Adrenal gland (tissue), 9 donors: ENCODE measurements at regions not wholly inside any gene's neighbourhood (a gene's known extent, or its start where the extent isn't known, plus 50 kb on each side); places are given as distances from the start of the nearest gene placed in this dataset.
"Not testable (repeated sequence)": the region's sequence is repeated elsewhere in the genome, so short reads cannot be mapped to it uniquely, and the experiment has no call there.

Experiments used
- DNase-seq, 7 donors: peaks; one replicate each; pipeline ENCODE4 v3.0.0-alpha.2; 2019 to 2020
- H3K27ac ChIP-seq, 5 donors: fragments of 200-600 bp; sonication (generic) in 4 of 5; 1 replicate in 3 of 5; 2 replicates in 2 of 5; pipeline versions ENCODE4 v1.5.1 to v1.8.0; 2016 to 2020; ENCODE audit warnings: mild to moderate bottlenecking in 1 of 5
- H3K27me3 ChIP-seq: fragments of 200-600 bp; 2 replicates; pipeline ENCODE4 v1.8.0; 2021
- H3K36me3 ChIP-seq, 2 donors: fragments of 200-600 bp; replicated peaks in 1 of 2; 1 replicate in 1 of 2; 2 replicates in 1 of 2; pipeline versions ENCODE4 v1.5.1 to v1.8.0; 2018 to 2022
- H3K4me1 ChIP-seq, 2 donors: fragments of 200-600 bp; replicated peaks in 1 of 2; 1 replicate in 1 of 2; 2 replicates in 1 of 2; pipeline versions ENCODE4 v1.5.1 to v1.8.0; 2018 to 2021
- H3K4me3 ChIP-seq, 4 donors: fragments of 200-600 bp; sonication (generic) in 3 of 4; one replicate each; pipeline ENCODE4 v1.5.1; 2016 to 2018
- H3K9me3 ChIP-seq, 3 donors: fragments of 200-600 bp; sonication (generic) in 1 of 3; replicated peaks in 1 of 3; 1 replicate in 2 of 3; 2 replicates in 1 of 3; pipeline versions ENCODE4 v1.5.1 to v1.8.0; 2016 to 2021
- CTCF ChIP-seq, 6 experiments: fragments of 450-650 bp in 4 of 6; fragments of 200-600 bp in 2 of 6; sonication (generic) in 1 of 6; IDR thresholded peaks; 1 replicate in 5 of 6; 2 replicates in 1 of 6; pipeline versions ENCODE4 v1.5.1 to v1.8.0; 2016 to 2021; ENCODE audit warnings: antibody characterized with exemption in 6 of 6, mild to moderate bottlenecking in 2 of 6, moderate library complexity in 1 of 6
- POLR2A ChIP-seq, 2 donors: fragments of 450-650 bp; IDR thresholded peaks; one replicate each; pipeline ENCODE4 v1.6.1; 2017; ENCODE audit warnings: antibody characterized with exemption in 2 of 2, mild to moderate bottlenecking in 2 of 2, moderate library complexity in 1 of 2
- WGBS, 4 donors: extraction: QIAGEN DNeasy Blood & Tissue Kit in 2 of 4; methylation state at CpG; one replicate each; pipeline versions ENCODE4 v1.1.5 to v1.1.7; 2013 to 2017; 5-methylcytosine and 5-hydroxymethylcytosine counted together
- intact Hi-C, 2 donors: fragments of 100-400 bp; cut with DNase I; formaldehyde crosslinking; loops; one replicate each; pipeline versions ENCODE4 v1.14.1 to v1.15.0; 2022 to 2023
- donor health status: healthy with polysubstance abuse.
- donor health status: Bipolar disorder and iron deficiency.
- donor health status: DM: yes; HTN: yes; CAD: no.
- donor health status: DM: no; HTN: no; CAD: no.
- donor health status: DM: no; HTN: no; CAD: no.

GRCh38 chr10:30744106-30744505 lies 114.6 kb upstream of the LYZL2 start:
- H3K36me3 ChIP-seq = no peaks in the 10 kb centered on the region
- 84 to 95% (median 90%) methylated on average over 1 of the region's 1 CpG for WGBS, 4 donors
- H3K27me3 ChIP-seq = no peaks in the 10 kb centered on the region
- no peaks in the 10 kb centered on the region for H3K9me3 ChIP-seq
- DNase-seq = no peak
- no peak overlapping the region for H3K27ac ChIP-seq
- no peaks in the 10 kb centered on the region for H3K4me1 ChIP-seq
- H3K4me3 ChIP-seq = no peak overlapping the region
- TF ChIP-seq CTCF (IDR thresholded peaks at IDR 0.05) = no peak
- no peak for TF ChIP-seq POLR2A (IDR thresholded peaks at IDR 0.05)
- intact Hi-C loops = loop anchor here in 1 of 2 donors (10.0 kb wide), 1 partner anchor 1061 kb away; no protein-coding TSS in a partner anchor

GRCh38 chr10:30743586-30743985 lies 114.0 kb upstream of the LYZL2 start:
- TF ChIP-seq CTCF (IDR thresholded peaks at IDR 0.05) (no peak), POLR2A (IDR thresholded peaks at IDR 0.05) (no peak)
- intact Hi-C loops = loop anchor here in 1 of 2 donors (10.0 kb wide), 1 partner anchor 1061 kb away; no protein-coding TSS in a partner anchor
- 89 to 100% (median 91%) methylated on average over 3 of the region's 3 CpGs for WGBS, 4 donors
- no peak for DNase-seq
- H3K27ac ChIP-seq = no peak overlapping the region
- no peaks in the 10 kb centered on the region for H3K36me3 ChIP-seq
- no peaks in the 10 kb centered on the region for H3K4me1 ChIP-seq
- H3K9me3 ChIP-seq = no peaks in the 10 kb centered on the region
- H3K27me3 ChIP-seq = no peaks in the 10 kb centered on the region
- H3K4me3 ChIP-seq = no peak overlapping the region

GRCh38 chr10:30742471-30742870 lies 112.9 kb upstream of the LYZL2 start:
- intact Hi-C loops = loop anchor here in 1 of 2 donors (10.0 kb wide), 1 partner anchor 1062 kb away; no protein-coding TSS in a partner anchor
- Histone ChIP-seq H3K9me3 (no peaks in the 10 kb centered on the region), H3K36me3 (no peaks in the 10 kb centered on the region), H3K27me3 (no peaks in the 10 kb centered on the region), H3K4me3 (no peak overlapping the region), H3K27ac (no peak overlapping the region), H3K4me1 (no peaks in the 10 kb centered on the region)
- TF ChIP-seq CTCF (IDR thresholded peaks at IDR 0.05) (no peak), POLR2A (IDR thresholded peaks at IDR 0.05) (no peak)
- DNase-seq = no peak
- 70 to 81% (median 76%) methylated on average over 4 of the region's 4 CpGs for WGBS, 4 donors

GRCh38 chr10:30740774-30741173 lies 111.2 kb upstream of the LYZL2 start:
- H3K27ac ChIP-seq, H3K27me3 ChIP-seq, H3K36me3 ChIP-seq, DNase-seq, H3K4me1 ChIP-seq, H3K9me3 ChIP-seq, H3K4me3 ChIP-seq: not testable (repeated sequence)
- intact Hi-C loops = loop anchor here in 1 of 2 donors (10.0 kb wide), 1 partner anchor 1064 kb away; no protein-coding TSS in a partner anchor
- 56 to 77% (median 70%) methylated on average over 1 of the region's 1 CpG for WGBS, 4 donors

GRCh38 chr10:30738416-30738815 lies 108.9 kb upstream of the LYZL2 start:
- TF ChIP-seq POLR2A (IDR thresholded peaks at IDR 0.05) (no peak), CTCF (IDR thresholded peaks at IDR 0.05) (no peak)
- 80 to 87% (median 82%) methylated on average over 1 to 4 of the region's 4 CpGs for WGBS, 4 donors
- Histone ChIP-seq H3K9me3 (no peaks in the 10 kb centered on the region), H3K36me3 (no peaks in the 10 kb centered on the region), H3K27me3 (no peaks in the 10 kb centered on the region), H3K4me3 (no peak overlapping the region), H3K4me1 (no peaks in the 10 kb centered on the region), H3K27ac (no peak overlapping the region)
- no peak for DNase-seq
- intact Hi-C loops = no loop called here
